Mesothelial cell of epicardium (in vitro differentiated cells): ENCODE measurements at regions not wholly inside any gene's neighbourhood (a gene's known extent, or its start where the extent isn't known, plus 50 kb on each side); places are given as distances from the start of the nearest gene placed in this dataset.
A peak's percentile ranks its signal among the peaks of the same experiment; 100 is the strongest.
"Not testable (repeated sequence)": the region's sequence is repeated elsewhere in the genome, so short reads cannot be mapped to it uniquely, and the experiment has no call there.

Experiments
- DNase-seq, 2 experiments: peaks; one replicate each; pipeline ENCODE4 v3.0.0; 2021; ENCODE audit warnings: low spot score in 2 of 2; ENCODE audit not compliant: unreplicated experiment in 2 of 2
- H3K27ac Mint-ChIP-seq: 2 replicates; pipeline ENCODE4 v1.8.0; 2021; ENCODE audit warnings: mixed read lengths
- H3K27me3 Mint-ChIP-seq: 2 replicates; pipeline ENCODE4 v1.8.0; 2021; ENCODE audit warnings: low read depth, mixed read lengths
- H3K36me3 Mint-ChIP-seq: 2 replicates; pipeline ENCODE4 v1.8.0; 2021; ENCODE audit warnings: mixed read lengths
- H3K4me1 Mint-ChIP-seq: 2 replicates; pipeline ENCODE4 v1.8.0; 2021; ENCODE audit warnings: mixed read lengths
- H3K4me3 Mint-ChIP-seq: 2 replicates; pipeline ENCODE4 v1.8.0; 2021; ENCODE audit warnings: mild to moderate bottlenecking, moderate library complexity, mixed read lengths
- H3K9me3 Mint-ChIP-seq: 2 replicates; pipeline ENCODE4 v1.8.0; 2021; ENCODE audit warnings: mixed read lengths
- CTCF ChIP-seq: fragments of 200-600 bp; sonication (generic); IDR thresholded peaks from one replicate; pipeline ENCODE4 v1.5.0; 2021; ENCODE audit warnings: antibody characterized with exemption; ENCODE audit not compliant: unreplicated experiment

- H3K27ac Mint-ChIP-seq = no peak overlapping the region
- H3K36me3 Mint-ChIP-seq = peaks cover 37% of the 10 kb centered on the region
- no peaks in the 10 kb centered on the region for H3K27me3 Mint-ChIP-seq
- H3K4me1 Mint-ChIP-seq = peaks cover 7% of the 10 kb centered on the region
- H3K4me3 Mint-ChIP-seq = no peak overlapping the region
- DNase-seq = no peak
- TF ChIP-seq CTCF = no peak
- peaks cover 51% of the 10 kb centered on the region for H3K9me3 Mint-ChIP-seq
Observed at GRCh38 chr2:215631696-215632095, 195.8 kb upstream of the FN1 start.

GRCh38 chr2:215630796-215631195 is 194.9 kb upstream of the FN1 start:
- H3K27ac Mint-ChIP-seq, H3K27me3 Mint-ChIP-seq, H3K4me1 Mint-ChIP-seq, H3K4me3 Mint-ChIP-seq, DNase-seq: not testable (repeated sequence)
- H3K9me3 Mint-ChIP-seq = peaks cover 46% of the 10 kb centered on the region
- peaks cover 34% of the 10 kb centered on the region for H3K36me3 Mint-ChIP-seq

- Mint-ChIP-seq H3K4me1 (peaks cover 17% of the 10 kb centered on the region), H3K4me3 (no peak overlapping the region)
- no peak for TF ChIP-seq CTCF
Observed at GRCh38 chr2:215627771-215628170, 191.9 kb upstream of the FN1 start.

GRCh38 chr2:215626812-215627281 is 191.0 kb upstream of the FN1 start:
- Mint-ChIP-seq H3K36me3 (peaks cover 13% of the 10 kb centered on the region), H3K27ac (peak overlapping the region; percentile 47), H3K27me3 (no peaks in the 10 kb centered on the region), H3K4me3 (no peak overlapping the region), H3K9me3 (peaks cover 17% of the 10 kb centered on the region), H3K4me1 (peaks cover 17% of the 10 kb centered on the region)
- no peak for DNase-seq
- no peak for TF ChIP-seq CTCF

More at GRCh38 chr2:215627771-215628170, 191.9 kb upstream of the FN1 start:
- no peaks in the 10 kb centered on the region for H3K27me3 Mint-ChIP-seq
- H3K27ac Mint-ChIP-seq = no peak overlapping the region
- no peak for DNase-seq
- peaks cover 27% of the 10 kb centered on the region for H3K9me3 Mint-ChIP-seq
- peaks cover 21% of the 10 kb centered on the region for H3K36me3 Mint-ChIP-seq

- peaks cover 21% of the 10 kb centered on the region for H3K4me1 Mint-ChIP-seq
- H3K9me3 Mint-ChIP-seq = peaks cover 10% of the 10 kb centered on the region
- no peaks in the 10 kb centered on the region for H3K27me3 Mint-ChIP-seq
- no peak overlapping the region for H3K27ac Mint-ChIP-seq
- H3K36me3 Mint-ChIP-seq = peaks cover 6% of the 10 kb centered on the region
- no peak for TF ChIP-seq CTCF
- no peak for DNase-seq
- no peak overlapping the region for H3K4me3 Mint-ChIP-seq
Observed at GRCh38 chr2:215626063-215626462, 190.2 kb upstream of the FN1 start.

- Mint-ChIP-seq H3K27ac (no peak overlapping the region), H3K4me3 (no peak overlapping the region), H3K36me3 (no peaks in the 10 kb centered on the region), H3K4me1 (peaks cover 24% of the 10 kb centered on the region), H3K9me3 (peaks cover 2% of the 10 kb centered on the region), H3K27me3 (no peaks in the 10 kb centered on the region)
- no peak for DNase-seq
- no peak for TF ChIP-seq CTCF
Observed at GRCh38 chr2:215625207-215625606, 189.3 kb upstream of the FN1 start.
